BJ (cell line): ENCODE measurements at regions not wholly inside any gene's neighbourhood (a gene's known extent, or its start where the extent isn't known, plus 50 kb on each side); places are given as distances from the start of the nearest gene placed in this dataset.

ENCODE experiments used
- CTCF ChIA-PET: fragments of 350-600 bp; formaldehyde crosslinking; extraction: SDS; loops from one replicate; lab custom pipeline; 2021; ENCODE audit warnings: antibody characterized with exemption, inconsistent platforms; lab: Yijun Ruan, JAX
- POLR2A ChIA-PET: fragments of 300-600 bp; sonication (Branson Sonifier 250); formaldehyde crosslinking; extraction: SDS; loops from one replicate; lab custom pipeline; 2021; ENCODE audit warnings: antibody characterized with exemption; lab: Charles Lee
- DNase-seq: peaks from one replicate; pipeline ENCODE4 v3.0.0-alpha.2; 2011; ENCODE audit warnings: low read depth
- H3K27me3 ChIP-seq: 2 replicates; pipeline ENCODE4 v1.6.0; 2011; ENCODE audit warnings: low read length; ENCODE audit not compliant: control insufficient read depth, insufficient read depth
- H3K36me3 ChIP-seq: 2 replicates; pipeline ENCODE4 v1.5.1; 2011; ENCODE audit warnings: low read length; ENCODE audit not compliant: control insufficient read depth, insufficient read depth
- H3K4me3 ChIP-seq: 2 replicates; pipeline ENCODE4 v1.5.1; 2011; ENCODE audit warnings: low read depth, mild to moderate bottlenecking, control low read depth, low read length
- CTCF ChIP-seq: IDR thresholded peaks from 2 replicates; pipeline ENCODE4 v1.5.1; 2011; ENCODE audit warnings: low read depth, mild to moderate bottlenecking, control low read depth, inconsistent platforms, low read length, moderate library complexity; ENCODE audit not compliant: insufficient read depth

- ChIA-PET POLR2A (no interaction called here), CTCF (interaction anchor here (0.6 kb wide), 1 partner anchor 247 kb away, joined by 3 read pairs; no protein-coding TSS in a partner anchor)
- Histone ChIP-seq H3K36me3 (no peaks in the 10 kb centered on the region), H3K27me3 (no peaks in the 10 kb centered on the region), H3K4me3 (no peak overlapping the region)
- DNase-seq: no peak
- no peak for TF ChIP-seq CTCF
Observed at GRCh38 chr3:177330779-177331178, 133.5 kb upstream of the TBL1XR1 start.

DNA sequence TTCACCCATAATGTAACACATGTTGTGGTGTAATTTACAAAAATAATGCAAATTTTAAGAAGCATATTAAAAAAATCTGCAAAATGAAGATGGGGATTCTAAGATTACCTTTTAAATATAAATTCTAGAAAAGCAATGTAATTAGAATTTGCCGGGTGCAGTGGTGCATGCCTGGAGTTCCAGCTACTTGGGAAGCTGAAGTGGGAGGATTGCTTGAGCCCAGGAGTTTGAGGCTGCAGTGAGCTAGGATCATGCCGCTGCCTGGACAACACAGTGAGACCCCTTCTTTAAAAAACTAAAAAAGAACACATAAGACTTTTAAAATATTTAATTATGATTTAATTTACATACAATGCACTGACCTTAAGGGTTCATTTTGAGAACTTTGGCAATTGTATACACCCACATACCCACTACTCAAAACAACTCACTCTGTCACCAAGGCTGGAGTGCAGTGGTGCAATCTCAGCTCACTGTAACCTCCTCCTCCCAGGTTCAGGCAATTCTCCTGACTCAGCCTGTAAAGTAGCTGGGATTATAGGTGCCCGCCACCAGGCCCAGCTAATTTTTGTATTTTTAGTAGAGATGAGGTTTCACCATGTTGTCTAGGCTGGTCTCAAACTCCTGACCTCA, 134.0 kb upstream of the TBL1XR1 start:
- ChIA-PET POLR2A (no interaction called here), CTCF (no interaction called here)
- Histone ChIP-seq H3K4me3 (no peak overlapping the region), H3K36me3 (no peaks in the 10 kb centered on the region), H3K27me3 (no peaks in the 10 kb centered on the region)
- DNase-seq: no peak
- no peak for TF ChIP-seq CTCF

- Histone ChIP-seq H3K36me3 (no peaks in the 10 kb centered on the region), H3K4me3 (no peak overlapping the region), H3K27me3 (no peaks in the 10 kb centered on the region)
- DNase-seq: no peak
- POLR2A ChIA-PET: no interaction called here
- CTCF ChIA-PET: no interaction called here
- TF ChIP-seq CTCF: no peak
Observed at GRCh38 chr3:177332955-177333354, 135.7 kb upstream of the TBL1XR1 start.

GRCh38 chr3:177333533-177334520, 136.5 kb upstream of the TBL1XR1 start:
- TF ChIP-seq CTCF: no peak
- ChIA-PET POLR2A (no interaction called here), CTCF (no interaction called here)
- H3K27me3 ChIP-seq: no peaks in the 10 kb centered on the region
- H3K36me3 ChIP-seq: no peaks in the 10 kb centered on the region
- no peak overlapping the region for H3K4me3 ChIP-seq
- no peak for DNase-seq

DNA sequence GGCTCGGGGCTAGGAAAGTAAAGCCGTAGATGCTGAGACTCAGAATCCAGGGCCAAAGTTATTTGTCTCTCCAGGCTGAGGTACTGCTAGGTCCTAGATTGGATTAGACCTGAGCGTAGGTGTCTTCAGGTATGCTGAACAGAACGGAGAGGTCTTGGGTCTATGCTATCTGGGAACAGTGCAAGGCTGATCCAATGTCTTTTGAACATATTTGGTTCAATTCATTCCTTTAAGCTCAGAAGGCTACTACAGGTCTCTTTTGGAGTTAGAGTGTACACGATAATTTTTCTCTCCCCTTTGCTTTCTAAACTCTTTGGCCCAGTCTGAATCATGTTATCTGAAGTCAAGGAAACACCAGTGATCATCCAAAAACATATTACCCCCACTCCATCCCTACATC, 137.5 kb upstream of the TBL1XR1 start:
- ChIA-PET POLR2A (interaction anchor here (0.6 kb wide), 1 partner anchor 61 kb away, joined by 9 read pairs; no protein-coding TSS in a partner anchor), CTCF (no interaction called here)
- no peak for DNase-seq
- no peaks in the 10 kb centered on the region for H3K27me3 ChIP-seq
- TF ChIP-seq CTCF: no peak
- no peak overlapping the region for H3K4me3 ChIP-seq
- no peaks in the 10 kb centered on the region for H3K36me3 ChIP-seq
